Peyer's patch (tissue), 4 donors: ENCODE measurements at regions not wholly inside any gene's neighbourhood (a gene's known extent, or its start where the extent isn't known, plus 50 kb on each side); places are given as distances from the start of the nearest gene placed in this dataset.

Experiments
- DNase-seq, 3 donors: peaks; one replicate each; pipeline ENCODE4 v3.0.0-alpha.2; 2017 to 2019
- H3K27ac ChIP-seq, 4 donors: fragments of 200-600 bp; sonication (generic); one replicate each; pipeline ENCODE4 v1.5.1; 2016 to 2019
- H3K27me3 ChIP-seq, 2 donors: fragments of 200-600 bp; sonication (generic); one replicate each; pipeline ENCODE4 v1.5.1; 2019
- H3K36me3 ChIP-seq, 3 donors: fragments of 200-600 bp; sonication (generic); one replicate each; pipeline ENCODE4 v1.5.1; 2016 to 2019
- H3K4me1 ChIP-seq, 4 donors: fragments of 200-600 bp; sonication (generic); one replicate each; pipeline ENCODE4 v1.5.1; 2016 to 2019
- H3K4me3 ChIP-seq, 4 donors: fragments of 200-600 bp; sonication (generic); 1 replicate in 3 of 4; 2 replicates in 1 of 4; pipeline ENCODE4 v1.5.1; 2016 to 2019; ENCODE audit warnings: mild to moderate bottlenecking in 1 of 4
- H3K9me3 ChIP-seq, 4 donors: fragments of 200-600 bp; sonication (generic); one replicate each; pipeline ENCODE4 v1.5.1; 2016 to 2019; ENCODE audit warnings: mild to moderate bottlenecking in 1 of 4
- POLR2A ChIP-seq, 2 donors: fragments of 450-650 bp; IDR thresholded peaks; one replicate each; pipeline ENCODE4 v1.5.1; 2017; ENCODE audit warnings: antibody characterized with exemption in 2 of 2, mild to moderate bottlenecking in 2 of 2, moderate library complexity in 2 of 2
- TF ChIP-seq, protein P1 (sequence below), 6 experiments: fragments of 450-650 bp in 4 of 6; fragments of 200-600 bp in 2 of 6; sonication (generic) in 1 of 6; IDR thresholded peaks; one replicate each; pipeline ENCODE4 v1.5.1; 2017 to 2019; ENCODE audit warnings: antibody characterized with exemption in 6 of 6, mild to moderate bottlenecking in 3 of 6, moderate library complexity in 1 of 6

DNA sequence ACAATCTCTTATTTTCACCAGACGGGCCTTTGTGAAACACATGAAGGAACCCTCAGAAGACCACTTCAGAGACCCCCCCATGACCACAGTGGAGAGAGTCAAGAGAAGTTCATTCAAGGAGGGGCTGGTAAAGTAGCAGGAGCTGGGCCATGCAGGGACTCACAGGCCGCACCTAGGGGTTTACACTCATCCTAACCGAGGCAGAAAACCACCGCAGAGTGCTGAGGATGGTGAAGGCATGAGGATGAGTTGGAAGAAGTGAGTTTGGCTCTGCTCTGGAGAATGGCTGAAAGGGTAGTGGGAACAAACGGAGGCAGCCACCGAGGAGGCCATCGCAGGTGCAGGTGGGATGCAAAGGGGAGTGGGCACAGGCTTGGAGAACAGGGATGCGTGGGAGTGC lies 1046.9 kb downstream of the UQCRFS1 start:
- no peak overlapping the region for H3K4me3 ChIP-seq
- peaks cover 0 to 3% (median 0%) of the 10 kb centered on the region in 4 donors for H3K9me3 ChIP-seq

DNA sequence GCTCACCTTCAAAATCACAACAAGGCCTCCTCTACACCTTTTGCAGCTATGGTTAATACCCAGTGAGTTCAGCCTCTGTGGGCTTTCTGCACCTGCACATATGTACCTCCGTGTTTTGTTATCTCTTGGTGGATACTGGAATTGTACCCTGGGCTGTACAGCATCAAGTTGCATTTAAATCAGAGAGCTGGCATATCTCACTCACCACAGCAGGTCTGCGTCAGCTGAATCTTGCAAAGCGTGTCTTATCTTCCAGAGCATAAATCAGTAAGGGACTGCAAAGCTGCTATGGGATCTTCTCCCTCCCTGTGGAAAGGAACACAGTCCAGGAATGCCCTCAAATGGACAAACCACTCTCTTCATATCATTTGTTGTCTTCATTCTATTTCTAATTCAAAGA lies 1048.7 kb downstream of the UQCRFS1 start:
- Histone ChIP-seq H3K9me3 (peaks cover 0 to 3% (median 0%) of the 10 kb centered on the region in 4 donors), H3K27me3 (no peaks in the 10 kb centered on the region), H3K36me3 (no peaks in the 10 kb centered on the region), H3K27ac (no peak overlapping the region), H3K4me3 (no peak overlapping the region), H3K4me1 (no peaks in the 10 kb centered on the region)
- no peak for DNase-seq
- TF ChIP-seq, protein P1, sequence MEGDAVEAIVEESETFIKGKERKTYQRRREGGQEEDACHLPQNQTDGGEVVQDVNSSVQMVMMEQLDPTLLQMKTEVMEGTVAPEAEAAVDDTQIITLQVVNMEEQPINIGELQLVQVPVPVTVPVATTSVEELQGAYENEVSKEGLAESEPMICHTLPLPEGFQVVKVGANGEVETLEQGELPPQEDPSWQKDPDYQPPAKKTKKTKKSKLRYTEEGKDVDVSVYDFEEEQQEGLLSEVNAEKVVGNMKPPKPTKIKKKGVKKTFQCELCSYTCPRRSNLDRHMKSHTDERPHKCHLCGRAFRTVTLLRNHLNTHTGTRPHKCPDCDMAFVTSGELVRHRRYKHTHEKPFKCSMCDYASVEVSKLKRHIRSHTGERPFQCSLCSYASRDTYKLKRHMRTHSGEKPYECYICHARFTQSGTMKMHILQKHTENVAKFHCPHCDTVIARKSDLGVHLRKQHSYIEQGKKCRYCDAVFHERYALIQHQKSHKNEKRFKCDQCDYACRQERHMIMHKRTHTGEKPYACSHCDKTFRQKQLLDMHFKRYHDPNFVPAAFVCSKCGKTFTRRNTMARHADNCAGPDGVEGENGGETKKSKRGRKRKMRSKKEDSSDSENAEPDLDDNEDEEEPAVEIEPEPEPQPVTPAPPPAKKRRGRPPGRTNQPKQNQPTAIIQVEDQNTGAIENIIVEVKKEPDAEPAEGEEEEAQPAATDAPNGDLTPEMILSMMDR (IDR thresholded peaks at IDR 0.05), result no peak
- TF ChIP-seq POLR2A (IDR thresholded peaks at IDR 0.05), result no peak

More for the DNA sequence above, 1046.9 kb downstream of the UQCRFS1 start:
- no peaks in the 10 kb centered on the region for H3K27me3 ChIP-seq
- no peaks in the 10 kb centered on the region for H3K36me3 ChIP-seq
- no peak for TF ChIP-seq POLR2A (IDR thresholded peaks at IDR 0.05)
- DNase-seq, result no peak
- H3K4me1 ChIP-seq, result no peaks in the 10 kb centered on the region
- H3K27ac ChIP-seq, result no peak overlapping the region

DNA sequence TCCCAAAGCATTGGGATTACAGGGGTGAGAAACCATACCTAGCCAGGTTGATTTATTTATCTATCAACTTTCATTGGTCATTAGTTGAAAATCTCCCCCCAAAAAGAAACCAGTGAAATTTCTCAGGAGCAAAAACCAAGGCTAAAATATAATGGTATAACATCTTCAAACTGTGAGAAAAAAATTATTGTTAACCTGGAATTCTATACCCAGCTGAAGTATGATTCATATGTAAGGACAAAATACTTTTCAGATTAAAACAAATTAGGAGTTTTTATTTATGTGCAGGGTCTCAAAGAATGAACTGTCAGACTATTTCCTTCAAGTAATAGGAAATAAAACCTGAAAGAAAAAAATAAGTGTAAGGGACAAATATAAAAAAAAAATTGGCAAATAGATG lies 1053.9 kb downstream of the UQCRFS1 start:
- Histone ChIP-seq H3K4me3 (no peak overlapping the region), H3K9me3 (peaks cover 0 to 3% (median 0%) of the 10 kb centered on the region in 4 donors), H3K36me3 (no peaks in the 10 kb centered on the region), H3K4me1 (no peaks in the 10 kb centered on the region), H3K27ac (no peak overlapping the region), H3K27me3 (no peaks in the 10 kb centered on the region)
- TF ChIP-seq, protein P1 (IDR thresholded peaks at IDR 0.05), result no peak
- TF ChIP-seq POLR2A (IDR thresholded peaks at IDR 0.05), result no peak
- no peak for DNase-seq

DNA sequence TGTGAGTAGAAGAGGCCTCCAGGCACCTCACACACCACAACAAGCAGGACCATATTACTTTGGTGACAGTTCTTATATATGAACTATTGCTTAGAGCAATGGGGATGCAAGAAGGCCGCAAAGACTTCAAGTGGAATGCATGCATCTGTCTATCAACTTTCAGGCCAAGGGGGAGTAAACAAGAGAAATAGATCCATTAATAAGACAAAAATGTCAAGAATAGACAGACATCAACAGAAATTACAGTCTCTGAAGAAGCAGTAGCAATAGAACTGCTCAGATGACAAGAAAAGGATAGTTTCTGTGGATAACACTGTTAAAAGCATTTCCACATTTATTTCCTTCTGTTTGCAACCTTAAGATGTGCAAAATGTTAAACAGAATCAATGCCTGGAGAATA lies 1057.7 kb downstream of the UQCRFS1 start:
- H3K27ac ChIP-seq, result no peak overlapping the region
- H3K36me3 ChIP-seq, result no peaks in the 10 kb centered on the region
- TF ChIP-seq, protein P1 (IDR thresholded peaks at IDR 0.05), result no peak
- TF ChIP-seq POLR2A (IDR thresholded peaks at IDR 0.05), result no peak
- no peaks in the 10 kb centered on the region for H3K27me3 ChIP-seq
- DNase-seq, result no peak
- no peak overlapping the region for H3K4me3 ChIP-seq
- no peaks in the 10 kb centered on the region for H3K4me1 ChIP-seq
- no peaks in the 10 kb centered on the region for H3K9me3 ChIP-seq

- no peaks in the 10 kb centered on the region for H3K4me1 ChIP-seq
- DNase-seq, result no peak
- no peaks in the 10 kb centered on the region for H3K9me3 ChIP-seq
- H3K36me3 ChIP-seq, result no peaks in the 10 kb centered on the region
- TF ChIP-seq, protein P1 (IDR thresholded peaks at IDR 0.05), result no peak
- no peak for TF ChIP-seq POLR2A (IDR thresholded peaks at IDR 0.05)
- H3K4me3 ChIP-seq, result no peak overlapping the region
- no peak overlapping the region for H3K27ac ChIP-seq
- no peaks in the 10 kb centered on the region for H3K27me3 ChIP-seq
These were observed 1058.9 kb downstream of the UQCRFS1 start for GRCh38 chr19:28154077-28154476.

- Histone ChIP-seq H3K27ac (no peak overlapping the region), H3K4me1 (no peaks in the 10 kb centered on the region), H3K36me3 (no peaks in the 10 kb centered on the region), H3K4me3 (no peak overlapping the region), H3K27me3 (no peaks in the 10 kb centered on the region), H3K9me3 (no peaks in the 10 kb centered on the region)
- TF ChIP-seq, protein P1 (IDR thresholded peaks at IDR 0.05), result no peak
- no peak for TF ChIP-seq POLR2A (IDR thresholded peaks at IDR 0.05)
- no peak for DNase-seq
These were observed 1059.8 kb downstream of the UQCRFS1 start for GRCh38 chr19:28153123-28153522.
